DLD1 (cell line): ENCODE measurements at regions not wholly inside any gene's neighbourhood (a gene's known extent, or its start where the extent isn't known, plus 50 kb on each side); places are given as distances from the start of the nearest gene placed in this dataset.

Experiments
- in situ Hi-C: cut with HindIII; loops from 2 replicates; pipeline ENCODE4 v1.10.0; 2017; ENCODE audit warnings: low sequenced_read_pairs

GRCh38 chr2:120894966-120895365 is 159.3 kb downstream of the GLI2 start:
- in situ Hi-C loops = no loop called here

GRCh38 chr2:120896126-120896525 is 160.5 kb downstream of the GLI2 start:
- in situ Hi-C loops = no loop called here

GRCh38 chr2:120896901-120897300 is 161.2 kb downstream of the GLI2 start:
- in situ Hi-C loops = no loop called here

GRCh38 chr2:120897399-120897798 is 161.7 kb downstream of the GLI2 start:
- in situ Hi-C loops = no loop called here

- in situ Hi-C loops = no loop called here
Observed at GRCh38 chr2:120898496-120898895, 162.8 kb downstream of the GLI2 start.

- in situ Hi-C loops = no loop called here
Observed at GRCh38 chr2:120898961-120899750, 163.5 kb downstream of the GLI2 start.

- in situ Hi-C loops = no loop called here
Observed at GRCh38 chr2:120899771-120900170, 164.1 kb downstream of the GLI2 start.

- in situ Hi-C loops = no loop called here
Observed at GRCh38 chr2:120901201-120901600, 165.5 kb downstream of the GLI2 start.

- in situ Hi-C loops = no loop called here
Observed at GRCh38 chr2:120902592-120902991, 166.9 kb downstream of the GLI2 start.

- in situ Hi-C loops = no loop called here
Observed at GRCh38 chr2:120904379-120904778, 168.7 kb downstream of the GLI2 start.

GRCh38 chr2:120904830-120905234 is 169.2 kb downstream of the GLI2 start:
- in situ Hi-C loops = no loop called here

- in situ Hi-C loops = no loop called here
Observed at GRCh38 chr2:120905298-120905697, 169.6 kb downstream of the GLI2 start.

GRCh38 chr2:120905824-120906571 is 170.3 kb downstream of the GLI2 start:
- in situ Hi-C loops = no loop called here

GRCh38 chr2:120906914-120907313 is 171.2 kb downstream of the GLI2 start:
- in situ Hi-C loops = no loop called here

GRCh38 chr2:120907822-120908221 is 172.2 kb downstream of the GLI2 start:
- in situ Hi-C loops = no loop called here

- in situ Hi-C loops = no loop called here
Observed at GRCh38 chr2:120908314-120908975, 172.8 kb downstream of the GLI2 start.

GRCh38 chr2:120909102-120909501 is 173.4 kb downstream of the GLI2 start:
- in situ Hi-C loops = no loop called here

- in situ Hi-C loops = no loop called here
Observed at GRCh38 chr2:120910164-120910563, 174.5 kb downstream of the GLI2 start.

- in situ Hi-C loops = no loop called here
Observed at GRCh38 chr2:120910956-120911951, 175.6 kb downstream of the GLI2 start.
